Bronchial epithelial cell (primary cell): ENCODE measurements at regions not wholly inside any gene's neighbourhood (a gene's known extent, or its start where the extent isn't known, plus 50 kb on each side); places are given as distances from the start of the nearest gene placed in this dataset.

ENCODE experiments used
- DNase-seq: peaks from one replicate; pipeline ENCODE4 v3.0.0-alpha.2; 2010; ENCODE audit warnings: low read depth
- FAIRE-seq: peaks from 2 replicates; lab custom pipeline; 2011; peaks lifted over from hg19 to GRCh38; lab: Jason Lieb, UNC
- H3K27me3 ChIP-seq: 2 replicates; pipeline ENCODE4 v1.5.1; 2011; ENCODE audit warnings: low read length; ENCODE audit not compliant: control insufficient read depth, insufficient read depth
- H3K36me3 ChIP-seq: 2 replicates; pipeline ENCODE4 v1.5.1; 2011; ENCODE audit warnings: low read length; ENCODE audit not compliant: control insufficient read depth, insufficient read depth
- H3K4me3 ChIP-seq: 2 replicates; pipeline ENCODE4 v1.5.1; 2011; ENCODE audit warnings: mild to moderate bottlenecking, low read depth, low read length, control low read depth
- TF ChIP-seq, protein P1 (sequence below): IDR thresholded peaks from 2 replicates; pipeline ENCODE4 v1.5.1; 2011; ENCODE audit warnings: mild to moderate bottlenecking, moderate library complexity, low read length, control low read depth, inconsistent platforms; ENCODE audit not compliant: insufficient read depth, severe bottlenecking

DNA sequence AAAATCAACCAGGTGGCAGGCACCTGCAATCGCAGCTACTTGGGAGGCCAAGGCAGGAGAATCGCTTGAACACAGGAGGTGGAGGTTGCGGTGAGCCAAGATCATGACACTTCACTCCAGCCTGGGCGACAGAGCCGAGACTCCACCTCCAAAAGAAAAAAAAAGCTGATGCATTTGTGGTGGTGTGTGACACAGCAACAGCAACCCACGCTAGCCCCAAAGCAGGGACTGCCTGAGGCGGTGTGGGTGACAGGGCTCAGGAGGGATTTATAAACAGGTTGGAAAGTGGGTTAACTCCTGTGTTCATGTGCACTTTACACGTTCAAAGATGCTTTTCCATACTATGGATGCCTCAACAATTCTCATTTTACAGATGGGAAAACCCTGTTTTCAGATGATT, 395.9 kb upstream of the PODXL start:
- Histone ChIP-seq H3K36me3 (no peaks in the 10 kb centered on the region), H3K27me3 (no peaks in the 10 kb centered on the region), H3K4me3 (no peak overlapping the region)
- TF ChIP-seq, protein P1, sequence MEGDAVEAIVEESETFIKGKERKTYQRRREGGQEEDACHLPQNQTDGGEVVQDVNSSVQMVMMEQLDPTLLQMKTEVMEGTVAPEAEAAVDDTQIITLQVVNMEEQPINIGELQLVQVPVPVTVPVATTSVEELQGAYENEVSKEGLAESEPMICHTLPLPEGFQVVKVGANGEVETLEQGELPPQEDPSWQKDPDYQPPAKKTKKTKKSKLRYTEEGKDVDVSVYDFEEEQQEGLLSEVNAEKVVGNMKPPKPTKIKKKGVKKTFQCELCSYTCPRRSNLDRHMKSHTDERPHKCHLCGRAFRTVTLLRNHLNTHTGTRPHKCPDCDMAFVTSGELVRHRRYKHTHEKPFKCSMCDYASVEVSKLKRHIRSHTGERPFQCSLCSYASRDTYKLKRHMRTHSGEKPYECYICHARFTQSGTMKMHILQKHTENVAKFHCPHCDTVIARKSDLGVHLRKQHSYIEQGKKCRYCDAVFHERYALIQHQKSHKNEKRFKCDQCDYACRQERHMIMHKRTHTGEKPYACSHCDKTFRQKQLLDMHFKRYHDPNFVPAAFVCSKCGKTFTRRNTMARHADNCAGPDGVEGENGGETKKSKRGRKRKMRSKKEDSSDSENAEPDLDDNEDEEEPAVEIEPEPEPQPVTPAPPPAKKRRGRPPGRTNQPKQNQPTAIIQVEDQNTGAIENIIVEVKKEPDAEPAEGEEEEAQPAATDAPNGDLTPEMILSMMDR = no peak
- FAIRE-seq (peak; percentile 47), DNase-seq (no peak)

- Histone ChIP-seq H3K36me3 (no peaks in the 10 kb centered on the region), H3K4me3 (no peak overlapping the region), H3K27me3 (peaks cover 3% of the 10 kb centered on the region)
- DNase-seq (no peak), FAIRE-seq (no peak)
- TF ChIP-seq, protein P1 = no peak
Measured at GRCh38 chr7:131950758-131951157, 394.3 kb upstream of the PODXL start.

DNA sequence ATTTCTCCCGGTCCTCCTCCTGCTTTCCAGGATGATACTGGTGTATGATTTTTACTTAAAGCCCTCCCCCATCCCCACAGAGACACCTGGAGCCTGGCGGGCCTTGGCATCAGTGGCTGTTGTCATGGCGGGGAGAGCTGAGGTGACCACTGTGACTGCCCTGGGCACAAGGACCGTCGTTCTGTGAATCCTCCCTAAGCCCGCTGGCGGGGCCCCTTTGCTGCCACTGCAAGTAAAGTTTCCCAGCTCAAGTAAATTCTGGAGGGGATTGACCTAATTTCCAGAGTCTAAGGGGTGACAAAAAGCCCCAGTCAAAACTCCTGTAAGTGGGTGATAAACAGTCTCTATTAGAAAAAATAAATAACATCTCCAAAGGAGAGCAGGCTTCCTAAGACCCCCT, 393.2 kb upstream of the PODXL start:
- Histone ChIP-seq H3K36me3 (no peaks in the 10 kb centered on the region), H3K27me3 (peaks cover 6% of the 10 kb centered on the region), H3K4me3 (no peak overlapping the region)
- DNase-seq (no peak), FAIRE-seq (no peak)
- TF ChIP-seq, protein P1 = no peak

GRCh38 chr7:131948434-131949053, 392.1 kb upstream of the PODXL start:
- H3K36me3 ChIP-seq = no peaks in the 10 kb centered on the region
- peak; percentile 30 for DNase-seq
- TF ChIP-seq, protein P1 = no peak
- no peak for FAIRE-seq
- H3K27me3 ChIP-seq = peaks cover 7% of the 10 kb centered on the region
- H3K4me3 ChIP-seq = no peak overlapping the region

DNA sequence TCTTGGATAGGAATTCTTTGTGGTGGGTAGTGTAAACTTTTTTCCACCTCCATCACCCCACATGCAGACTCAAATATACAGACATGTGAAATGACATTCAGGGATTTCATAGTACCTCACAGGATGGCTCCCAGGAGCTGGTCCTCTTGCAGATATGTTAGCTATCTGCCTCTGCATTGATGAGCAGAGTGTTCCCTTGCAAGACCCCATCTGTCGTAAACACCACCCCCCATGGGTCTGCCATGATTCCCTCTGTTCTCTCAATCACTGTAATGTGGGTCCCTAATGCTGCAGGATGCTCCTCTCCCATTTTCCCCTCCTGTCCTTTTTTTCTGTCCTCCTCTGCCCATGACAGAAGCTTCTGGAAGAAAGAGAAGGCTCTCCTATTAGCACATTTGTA, 391.2 kb upstream of the PODXL start:
- Histone ChIP-seq H3K27me3 (peaks cover 7% of the 10 kb centered on the region), H3K4me3 (no peak overlapping the region)
- no peak for FAIRE-seq

More for the DNA sequence above, 391.2 kb upstream of the PODXL start:
- TF ChIP-seq, protein P1 = no peak
- no peak for DNase-seq
- no peaks in the 10 kb centered on the region for H3K36me3 ChIP-seq
